ENCODE measurements at regions not wholly inside any gene's neighbourhood (a gene's known extent, or its start where the extent isn't known, plus 50 kb on each side); places are given as distances from the start of the nearest gene placed in this dataset.

DNA sequence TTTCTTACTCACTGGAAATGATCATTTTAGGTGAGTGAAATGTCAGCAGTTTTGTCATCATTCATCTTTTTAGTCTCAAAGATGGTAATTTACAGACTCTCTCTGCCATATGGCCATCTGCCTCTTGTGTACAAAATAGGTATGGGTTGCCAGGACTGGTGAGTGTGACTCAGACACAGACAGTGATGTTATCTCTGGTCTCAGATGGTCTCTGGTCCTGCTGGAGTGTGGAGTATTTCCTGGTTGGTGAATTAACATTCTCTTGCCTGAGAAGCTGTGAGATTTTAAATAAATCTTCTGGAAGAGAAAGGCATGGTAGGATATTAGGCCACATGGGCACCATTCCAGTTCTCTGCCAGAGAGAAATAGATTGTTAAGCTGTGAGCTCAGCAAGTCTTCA lies 207.0 kb downstream of the ATP23 start:
- Histone ChIP-seq H3K4me1 (ENCODE audit: control insufficient read depth in 2 of 2, insufficient read depth in 2 of 2, low read length in 2 of 2) (no peaks in the 10 kb centered on the region), H3K36me3 (replicated peaks in 1 of 2; ENCODE audit: control extremely low read depth in 1 of 2, control insufficient read depth in 1 of 2, extremely low read depth in 1 of 2, insufficient read depth in 2 of 2, low read length in 1 of 2) (no peaks in the 10 kb centered on the region), H3K4me2 (replicated peaks; ENCODE audit: low read depth, low read length, poor library complexity, severe bottlenecking) (no peak overlapping the region), H2AFZ (ENCODE audit: insufficient read depth, low read depth, low read length, poor library complexity, severe bottlenecking) (no peak overlapping the region), H3K79me2 (ENCODE audit: control insufficient read depth, insufficient read depth, low read length) (no peaks in the 10 kb centered on the region), H3K9me3 (ENCODE audit: control extremely low read depth in 1 of 3, control insufficient read depth in 2 of 3, insufficient read depth in 1 of 3, low read length in 2 of 3) (no peaks in the 10 kb centered on the region), H4K20me1 (ENCODE audit: control insufficient read depth, insufficient read depth, low read length, poor library complexity, severe bottlenecking) (no peaks in the 10 kb centered on the region), H3K27me3 (replicated peaks in 1 of 4; ENCODE audit: control extremely low read depth in 1 of 4, control insufficient read depth in 3 of 4, insufficient read depth in 4 of 4, low read length in 3 of 4) (peaks cover 0 to 9% (median 4%) of the 10 kb centered on the region in 4 experiments), H3K9ac (ENCODE audit: low read length) (no peak overlapping the region), H3K27ac (ENCODE audit: low read length in 2 of 2) (no peak overlapping the region), H3K4me3 (ENCODE audit: control extremely low read depth in 1 of 5, extremely low read depth in 1 of 5, insufficient read depth in 1 of 5, low read depth in 2 of 5, low read length in 4 of 5) (no peak overlapping the region)
- TF ChIP-seq EZH2 (IDR thresholded peaks at IDR 0.05; ENCODE audit: borderline replicate concordance, insufficient read depth, low read depth, low read length, poor library complexity, severe bottlenecking): no peak
- TF ChIP-seq, protein P1, sequence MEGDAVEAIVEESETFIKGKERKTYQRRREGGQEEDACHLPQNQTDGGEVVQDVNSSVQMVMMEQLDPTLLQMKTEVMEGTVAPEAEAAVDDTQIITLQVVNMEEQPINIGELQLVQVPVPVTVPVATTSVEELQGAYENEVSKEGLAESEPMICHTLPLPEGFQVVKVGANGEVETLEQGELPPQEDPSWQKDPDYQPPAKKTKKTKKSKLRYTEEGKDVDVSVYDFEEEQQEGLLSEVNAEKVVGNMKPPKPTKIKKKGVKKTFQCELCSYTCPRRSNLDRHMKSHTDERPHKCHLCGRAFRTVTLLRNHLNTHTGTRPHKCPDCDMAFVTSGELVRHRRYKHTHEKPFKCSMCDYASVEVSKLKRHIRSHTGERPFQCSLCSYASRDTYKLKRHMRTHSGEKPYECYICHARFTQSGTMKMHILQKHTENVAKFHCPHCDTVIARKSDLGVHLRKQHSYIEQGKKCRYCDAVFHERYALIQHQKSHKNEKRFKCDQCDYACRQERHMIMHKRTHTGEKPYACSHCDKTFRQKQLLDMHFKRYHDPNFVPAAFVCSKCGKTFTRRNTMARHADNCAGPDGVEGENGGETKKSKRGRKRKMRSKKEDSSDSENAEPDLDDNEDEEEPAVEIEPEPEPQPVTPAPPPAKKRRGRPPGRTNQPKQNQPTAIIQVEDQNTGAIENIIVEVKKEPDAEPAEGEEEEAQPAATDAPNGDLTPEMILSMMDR (IDR thresholded peaks at IDR 0.05): no peak
- intact Hi-C loops (cut with micrococcal nuclease): no loop called here
- ChIA-PET POLR2A (no interaction called here), CTCF (no interaction called here)
- Mint-ChIP-seq H3K4me1 (no peaks in the 10 kb centered on the region), H3K4me3 (no peak overlapping the region), H3K27ac (no peak overlapping the region), H3K9me3 (ENCODE audit: insufficient read depth) (peaks cover 5% of the 10 kb centered on the region), H3K27me3 (peaks cover 20% of the 10 kb centered on the region)
- DNase-seq (no peak), ATAC-seq (ENCODE audit: low read depth) (no peak)

DNA sequence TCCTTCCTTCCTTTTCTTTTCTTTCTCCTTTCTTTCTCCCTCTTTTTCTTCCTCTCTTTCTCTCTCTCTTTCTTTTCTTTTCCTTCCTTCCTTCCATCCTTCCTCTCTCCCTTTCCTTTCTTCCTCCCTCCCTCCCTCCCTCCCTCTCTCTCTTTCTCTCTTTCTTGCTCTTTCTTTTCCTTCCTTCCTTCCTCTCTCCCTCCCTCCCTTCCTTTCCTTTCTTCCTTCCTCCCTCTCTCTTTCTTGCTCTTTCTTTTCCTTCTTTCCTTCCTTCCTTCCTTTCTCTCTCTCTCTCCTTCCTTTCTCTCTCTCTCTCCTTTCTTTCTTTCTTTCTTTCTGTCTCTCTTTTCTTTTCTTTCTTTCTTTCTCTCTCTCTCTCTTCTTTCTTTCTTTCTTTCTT lies 207.6 kb downstream of the ATP23 start:
- Mint-ChIP-seq H3K4me3 (no peak overlapping the region), H3K9me3 (ENCODE audit: insufficient read depth) (peaks cover 5% of the 10 kb centered on the region), H3K27ac (no peak overlapping the region), H3K4me1 (no peaks in the 10 kb centered on the region), H3K27me3 (peaks cover 20% of the 10 kb centered on the region)
- Histone ChIP-seq H2AFZ (ENCODE audit: insufficient read depth, low read depth, low read length, poor library complexity, severe bottlenecking) (no peak overlapping the region), H3K9ac (ENCODE audit: low read length) (no peak overlapping the region), H3K4me3 (ENCODE audit: control extremely low read depth in 1 of 5, extremely low read depth in 1 of 5, insufficient read depth in 1 of 5, low read depth in 2 of 5, low read length in 4 of 5) (no peak overlapping the region), H3K9me3 (ENCODE audit: control extremely low read depth in 1 of 3, control insufficient read depth in 2 of 3, insufficient read depth in 1 of 3, low read length in 2 of 3) (no peaks in the 10 kb centered on the region), H3K79me2 (ENCODE audit: control insufficient read depth, insufficient read depth, low read length) (no peaks in the 10 kb centered on the region), H3K4me1 (ENCODE audit: control insufficient read depth in 2 of 2, insufficient read depth in 2 of 2, low read length in 2 of 2) (no peaks in the 10 kb centered on the region), H3K36me3 (replicated peaks in 1 of 2; ENCODE audit: control extremely low read depth in 1 of 2, control insufficient read depth in 1 of 2, extremely low read depth in 1 of 2, insufficient read depth in 2 of 2, low read length in 1 of 2) (no peaks in the 10 kb centered on the region), H3K27me3 (replicated peaks in 1 of 4; ENCODE audit: control extremely low read depth in 1 of 4, control insufficient read depth in 3 of 4, insufficient read depth in 4 of 4, low read length in 3 of 4) (peaks cover 0 to 9% (median 4%) of the 10 kb centered on the region in 4 experiments), H4K20me1 (ENCODE audit: control insufficient read depth, insufficient read depth, low read length, poor library complexity, severe bottlenecking) (no peaks in the 10 kb centered on the region), H3K4me2 (replicated peaks; ENCODE audit: low read depth, low read length, poor library complexity, severe bottlenecking) (no peak overlapping the region), H3K27ac (ENCODE audit: low read length in 2 of 2) (no peak overlapping the region)
- intact Hi-C loops (cut with micrococcal nuclease): no loop called here
- ATAC-seq (ENCODE audit: low read depth): no peak
- DNase-seq: no peak
- CTCF ChIA-PET: no interaction called here
- TF ChIP-seq, protein P1 (IDR thresholded peaks at IDR 0.05): no peak
- TF ChIP-seq EZH2 (IDR thresholded peaks at IDR 0.05; ENCODE audit: borderline replicate concordance, insufficient read depth, low read depth, low read length, poor library complexity, severe bottlenecking): no peak
- POLR2A ChIA-PET: no interaction called here

Measured in B cell (primary cell).